ENCODE measurements at regions not wholly inside any gene's neighbourhood (a gene's known extent, or its start where the extent isn't known, plus 50 kb on each side); places are given as distances from the start of the nearest gene placed in this dataset.

GRCh38 chr16:72487283-72487682 is 315.3 kb upstream of the PMFBP1 start:
- TF ChIP-seq, protein P1, sequence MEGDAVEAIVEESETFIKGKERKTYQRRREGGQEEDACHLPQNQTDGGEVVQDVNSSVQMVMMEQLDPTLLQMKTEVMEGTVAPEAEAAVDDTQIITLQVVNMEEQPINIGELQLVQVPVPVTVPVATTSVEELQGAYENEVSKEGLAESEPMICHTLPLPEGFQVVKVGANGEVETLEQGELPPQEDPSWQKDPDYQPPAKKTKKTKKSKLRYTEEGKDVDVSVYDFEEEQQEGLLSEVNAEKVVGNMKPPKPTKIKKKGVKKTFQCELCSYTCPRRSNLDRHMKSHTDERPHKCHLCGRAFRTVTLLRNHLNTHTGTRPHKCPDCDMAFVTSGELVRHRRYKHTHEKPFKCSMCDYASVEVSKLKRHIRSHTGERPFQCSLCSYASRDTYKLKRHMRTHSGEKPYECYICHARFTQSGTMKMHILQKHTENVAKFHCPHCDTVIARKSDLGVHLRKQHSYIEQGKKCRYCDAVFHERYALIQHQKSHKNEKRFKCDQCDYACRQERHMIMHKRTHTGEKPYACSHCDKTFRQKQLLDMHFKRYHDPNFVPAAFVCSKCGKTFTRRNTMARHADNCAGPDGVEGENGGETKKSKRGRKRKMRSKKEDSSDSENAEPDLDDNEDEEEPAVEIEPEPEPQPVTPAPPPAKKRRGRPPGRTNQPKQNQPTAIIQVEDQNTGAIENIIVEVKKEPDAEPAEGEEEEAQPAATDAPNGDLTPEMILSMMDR (IDR thresholded peaks at IDR 0.05), result no peak
- no peak for TF ChIP-seq POLR2A (IDR thresholded peaks at IDR 0.05)

Data from upper lobe of left lung (tissue), 4 donors.